Suprapubic skin (tissue), 4 donors: ENCODE measurements at regions not wholly inside any gene's neighbourhood (a gene's known extent, or its start where the extent isn't known, plus 50 kb on each side); places are given as distances from the start of the nearest gene placed in this dataset.

Experiments used
- EP300 ChIP-seq: sonication (generic); formaldehyde crosslinking; IDR thresholded peaks from one replicate; pipeline ENCODE4 v1.6.1; 2017; ENCODE audit warnings: antibody characterized with exemption
- POLR2AphosphoS5 ChIP-seq, 3 donors: sonication (generic); formaldehyde crosslinking; IDR thresholded peaks; one replicate each; pipeline ENCODE4 v1.6.1; 2017; ENCODE audit warnings: antibody characterized with exemption in 3 of 3
- TF ChIP-seq, protein P1 (sequence below), 2 donors: fragments of 200-600 bp in 1 of 2; fragments of 450-650 bp in 1 of 2; sonication (generic) in 1 of 2; IDR thresholded peaks; one replicate each; pipeline ENCODE4 v1.5.1; 2016 to 2019; ENCODE audit warnings: antibody characterized with exemption in 2 of 2, mild to moderate bottlenecking in 1 of 2, moderate library complexity in 1 of 2

DNA sequence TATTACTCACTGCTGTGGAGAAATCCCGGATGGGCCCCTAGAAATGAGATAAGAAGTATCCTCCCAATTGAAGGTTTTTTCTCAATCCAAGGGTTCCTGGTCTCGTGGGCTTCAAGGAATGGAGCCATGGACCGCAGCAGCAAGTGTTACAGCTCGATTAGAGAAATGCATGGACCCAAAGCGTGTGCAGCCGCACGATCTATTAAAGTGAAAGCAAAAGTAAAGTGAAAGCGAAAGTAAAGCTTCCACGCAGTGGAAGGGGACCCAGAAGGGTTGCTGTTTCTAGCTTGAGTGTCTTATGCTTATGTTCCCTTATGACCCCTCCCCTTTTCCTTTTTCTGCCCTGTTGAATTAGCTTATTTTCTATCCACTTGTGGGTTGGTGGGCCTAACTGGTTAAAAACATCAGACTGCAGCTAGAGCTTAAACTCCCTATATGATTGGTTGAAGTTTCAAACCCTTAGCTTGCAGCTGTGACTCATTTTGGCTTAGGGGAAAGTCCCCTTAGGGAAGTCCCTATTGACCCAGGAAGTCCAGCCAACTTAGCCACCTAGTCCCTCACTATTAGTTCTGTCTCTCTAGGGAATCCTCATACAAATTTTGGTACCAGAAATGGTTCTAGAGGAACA is 1111.8 kb downstream of the TAF11L14 start:
- TF ChIP-seq, protein P1, sequence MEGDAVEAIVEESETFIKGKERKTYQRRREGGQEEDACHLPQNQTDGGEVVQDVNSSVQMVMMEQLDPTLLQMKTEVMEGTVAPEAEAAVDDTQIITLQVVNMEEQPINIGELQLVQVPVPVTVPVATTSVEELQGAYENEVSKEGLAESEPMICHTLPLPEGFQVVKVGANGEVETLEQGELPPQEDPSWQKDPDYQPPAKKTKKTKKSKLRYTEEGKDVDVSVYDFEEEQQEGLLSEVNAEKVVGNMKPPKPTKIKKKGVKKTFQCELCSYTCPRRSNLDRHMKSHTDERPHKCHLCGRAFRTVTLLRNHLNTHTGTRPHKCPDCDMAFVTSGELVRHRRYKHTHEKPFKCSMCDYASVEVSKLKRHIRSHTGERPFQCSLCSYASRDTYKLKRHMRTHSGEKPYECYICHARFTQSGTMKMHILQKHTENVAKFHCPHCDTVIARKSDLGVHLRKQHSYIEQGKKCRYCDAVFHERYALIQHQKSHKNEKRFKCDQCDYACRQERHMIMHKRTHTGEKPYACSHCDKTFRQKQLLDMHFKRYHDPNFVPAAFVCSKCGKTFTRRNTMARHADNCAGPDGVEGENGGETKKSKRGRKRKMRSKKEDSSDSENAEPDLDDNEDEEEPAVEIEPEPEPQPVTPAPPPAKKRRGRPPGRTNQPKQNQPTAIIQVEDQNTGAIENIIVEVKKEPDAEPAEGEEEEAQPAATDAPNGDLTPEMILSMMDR (IDR thresholded peaks at IDR 0.05): no peak
- TF ChIP-seq EP300 (no peak), POLR2AphosphoS5 (IDR thresholded peaks at IDR 0.05) (no peak)
